Urinary bladder (tissue), 3 donors: ENCODE measurements at regions not wholly inside any gene's neighbourhood (a gene's known extent, or its start where the extent isn't known, plus 50 kb on each side); places are given as distances from the start of the nearest gene placed in this dataset.
"Not testable (repeated sequence)": the region's sequence is repeated elsewhere in the genome, so short reads cannot be mapped to it uniquely, and the experiment has no call there.

Experiments
- DNase-seq: peaks from one replicate; pipeline ENCODE4 v3.0.0-alpha.2; 2015; ENCODE audit errors: extremely low spot score
- H3K27ac ChIP-seq: one replicate; pipeline ENCODE4 v1.5.1; 2013; ENCODE audit warnings: low read depth, mild to moderate bottlenecking, moderate library complexity
- H3K36me3 ChIP-seq: one replicate; pipeline ENCODE4 v1.6.1; 2013; ENCODE audit warnings: mild to moderate bottlenecking, moderate library complexity; ENCODE audit not compliant: insufficient read depth
- H3K4me1 ChIP-seq: one replicate; pipeline ENCODE4 v1.6.1; 2013; ENCODE audit warnings: mild to moderate bottlenecking, moderate library complexity; ENCODE audit not compliant: insufficient read depth
- H3K4me3 ChIP-seq: one replicate; pipeline ENCODE4 v1.5.1; 2013; ENCODE audit warnings: low read depth, low read length
- WGBS: extraction: QIAGEN DNeasy Blood & Tissue Kit; methylation state at CpG from one replicate; pipeline ENCODE4 v1.1.7; 2013; 5-methylcytosine and 5-hydroxymethylcytosine counted together
- donor health status: healthy with polysubstance abuse.
- donor health status: healthy.

DNA sequence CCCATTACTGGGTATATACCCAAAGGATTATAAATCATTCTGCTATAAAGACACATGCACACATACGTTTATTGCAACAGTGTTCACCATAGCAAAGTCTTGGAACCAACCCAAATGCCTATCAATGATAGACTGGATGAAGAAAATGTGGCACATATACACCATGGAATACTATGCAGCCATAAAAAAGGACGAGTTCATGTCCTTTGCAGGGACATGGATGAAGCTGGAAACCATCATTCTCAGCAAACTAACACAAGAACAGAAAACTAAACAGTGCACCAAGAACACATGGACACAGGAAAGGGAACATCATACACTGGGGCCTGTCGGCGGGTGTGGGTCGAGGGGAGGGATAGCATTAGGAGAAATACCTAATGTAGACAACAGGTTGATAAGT is 65.5 kb upstream of the TEAD1 start:
- H3K36me3 ChIP-seq, H3K27ac ChIP-seq, H3K4me1 ChIP-seq, H3K4me3 ChIP-seq, DNase-seq: not testable (repeated sequence)
- 87% methylated on average over 5 of the region's 5 CpGs for WGBS

DNA sequence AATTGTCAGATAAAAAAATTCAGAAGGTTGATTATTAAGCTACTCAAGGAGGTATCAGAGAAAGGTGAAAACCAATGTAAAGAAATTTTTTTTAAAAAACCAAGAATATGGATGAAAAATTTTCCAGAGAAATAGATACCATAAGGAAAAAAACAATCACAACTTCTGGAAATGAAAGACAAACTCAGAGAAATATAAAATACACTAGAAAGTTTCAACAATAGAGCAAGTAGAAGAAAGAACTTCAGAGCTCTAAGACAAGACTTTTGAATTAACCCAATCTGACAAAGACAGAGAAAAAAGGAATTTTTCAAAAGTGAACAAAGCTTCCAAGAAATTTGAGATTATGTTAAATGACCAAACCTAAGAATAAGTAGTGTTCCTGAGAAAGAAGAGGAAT is 62.9 kb upstream of the TEAD1 start:
- Histone ChIP-seq H3K27ac (no peak overlapping the region), H3K4me1 (no peaks in the 10 kb centered on the region), H3K36me3 (no peaks in the 10 kb centered on the region), H3K4me3 (no peak overlapping the region)
- DNase-seq = no peak

DNA sequence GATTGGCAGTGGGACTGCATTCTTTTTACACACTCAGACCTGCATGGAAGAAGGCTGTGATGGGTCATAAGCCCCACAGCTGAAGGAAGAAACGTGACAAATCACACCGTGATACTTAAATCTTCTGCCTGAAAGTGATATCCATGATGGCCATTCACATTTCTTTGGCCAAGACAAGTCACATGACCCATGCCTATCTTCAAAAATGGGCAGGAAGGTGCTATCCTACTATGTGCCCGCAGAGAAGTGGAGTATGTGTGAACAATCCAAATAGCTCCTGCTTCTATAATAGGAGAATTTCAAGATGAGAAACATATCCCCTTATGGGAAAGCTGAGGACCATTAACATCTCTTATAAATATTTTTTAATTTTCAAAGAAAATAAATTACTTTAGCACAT is 56.6 kb upstream of the TEAD1 start:
- Histone ChIP-seq H3K27ac (no peak overlapping the region), H3K4me1 (no peaks in the 10 kb centered on the region), H3K4me3 (no peak overlapping the region), H3K36me3 (no peaks in the 10 kb centered on the region)
- no peak for DNase-seq
- 91% methylated on average over 3 of the region's 3 CpGs for WGBS

DNA sequence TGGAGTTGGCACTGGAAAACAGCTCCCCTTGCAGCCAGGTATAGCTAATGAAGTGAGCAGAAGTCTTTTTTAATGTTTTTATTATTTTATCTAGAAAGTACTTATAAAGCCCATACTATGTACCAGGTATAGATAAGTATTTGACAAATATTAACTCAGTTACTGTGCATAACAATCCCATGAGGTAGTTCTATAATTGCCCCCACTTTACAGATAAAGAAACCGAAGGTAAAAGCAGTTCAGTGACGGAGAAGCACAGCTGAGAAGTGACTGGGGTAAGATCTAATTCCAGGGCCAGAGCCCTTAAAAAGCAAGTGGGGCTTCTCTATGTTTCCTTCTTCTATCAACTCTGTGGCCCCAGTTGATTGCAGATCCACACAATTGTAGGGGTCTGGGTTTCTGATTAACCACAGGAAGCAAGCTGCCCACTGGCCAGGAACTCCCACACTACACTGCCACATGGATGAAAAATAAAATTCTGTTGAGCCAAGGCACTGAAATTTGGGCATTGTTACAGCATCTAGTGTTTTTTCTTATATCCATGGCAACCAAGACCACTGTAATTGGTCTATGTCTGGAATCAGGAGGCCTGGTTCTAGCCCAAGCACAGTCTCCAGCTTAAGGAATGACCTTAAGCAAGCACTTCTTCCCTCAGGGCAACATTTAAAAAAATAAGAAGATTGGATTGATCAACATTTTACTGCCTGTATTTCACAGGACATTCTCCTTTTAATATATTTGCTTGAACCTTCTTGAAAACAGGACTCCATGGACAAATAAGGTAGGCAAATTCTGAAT is 55.3 kb upstream of the TEAD1 start:
- H3K36me3 ChIP-seq = no peaks in the 10 kb centered on the region
- H3K4me1 ChIP-seq = no peaks in the 10 kb centered on the region
- no peak overlapping the region for H3K27ac ChIP-seq
- no peak overlapping the region for H3K4me3 ChIP-seq
- WGBS = 94% methylated on average over 2 of the region's 2 CpGs
- DNase-seq = no peak

DNA sequence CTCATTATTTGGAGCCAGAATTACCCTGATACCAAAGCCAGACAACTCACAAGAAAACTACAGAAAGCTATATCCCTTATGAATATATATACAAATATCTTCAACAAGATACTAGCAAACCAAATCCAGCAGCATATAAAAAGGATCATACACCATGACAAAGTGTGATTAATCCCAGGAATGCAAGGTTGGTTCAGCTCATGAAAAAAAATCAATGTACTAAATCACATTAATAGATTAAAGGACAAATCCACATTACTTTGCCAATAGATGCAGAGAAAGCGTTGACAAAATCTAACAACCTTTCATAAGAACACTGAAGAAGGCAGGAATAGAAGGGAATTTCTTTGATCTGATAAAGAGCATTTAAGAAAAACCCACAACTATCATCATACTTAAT is 50.4 kb upstream of the TEAD1 start:
- Histone ChIP-seq H3K27ac (no peak overlapping the region), H3K4me3 (no peak overlapping the region), H3K4me1 (no peaks in the 10 kb centered on the region), H3K36me3 (no peaks in the 10 kb centered on the region)
- no peak for DNase-seq
- 0% methylated on average over 1 of the region's 1 CpG for WGBS
